Ishikawa (cell line): ENCODE measurements at regions not wholly inside any gene's neighbourhood (a gene's known extent, or its start where the extent isn't known, plus 50 kb on each side); places are given as distances from the start of the nearest gene placed in this dataset.

Experiments used
- EP300 ChIP-seq: IDR thresholded peaks from 2 replicates; pipeline ENCODE4 v1.6.1; 2012; ENCODE audit warnings: borderline replicate concordance
- MAX ChIP-seq: IDR thresholded peaks from 2 replicates; pipeline ENCODE4 v1.6.1; 2012
- RAD21 ChIP-seq: IDR thresholded peaks from 2 replicates; pipeline ENCODE4 v1.6.1; 2012; ENCODE audit warnings: low read depth
- REST ChIP-seq: IDR thresholded peaks from 2 replicates; pipeline ENCODE4 v1.6.1; 2012; ENCODE audit warnings: low read depth, mild to moderate bottlenecking
- TAF1 ChIP-seq: IDR thresholded peaks from 2 replicates; pipeline ENCODE4 v1.6.1; 2012; ENCODE audit warnings: low read depth, mild to moderate bottlenecking
- USF1 ChIP-seq: IDR thresholded peaks from 2 replicates; pipeline ENCODE4 v1.6.1; 2012

- TF ChIP-seq MAX = no peak
- no peak for TF ChIP-seq TAF1
- TF ChIP-seq REST = no peak
- TF ChIP-seq EP300 = no peak
- TF ChIP-seq USF1 = no peak
- TF ChIP-seq RAD21 = no peak
Measured at GRCh38 chr7:19852192-19852591, 78.8 kb upstream of the TMEM196 start.
